Kasumi-1 (cell line): ENCODE measurements at regions not wholly inside any gene's neighbourhood (a gene's known extent, or its start where the extent isn't known, plus 50 kb on each side); places are given as distances from the start of the nearest gene placed in this dataset.

Experiments
- DNase-seq, 2 experiments: peaks; one replicate each; lab custom pipeline; 2025; lab: John Stamatoyannopoulos, UW

- no peak for DNase-seq
Observed at GRCh38 chr4:42330002-42330592, 67.2 kb upstream of the SHISA3 start.

- DNase-seq: no peak
Observed at GRCh38 chr4:42331040-42331439, 66.2 kb upstream of the SHISA3 start.

GRCh38 chr4:42331914-42332368, 65.3 kb upstream of the SHISA3 start:
- DNase-seq: no peak

- DNase-seq: no peak
Observed at GRCh38 chr4:42339935-42340406, 57.3 kb upstream of the SHISA3 start.

- no peak for DNase-seq
Observed at GRCh38 chr4:42341518-42342026, 55.7 kb upstream of the SHISA3 start.

- no peak for DNase-seq
Observed at GRCh38 chr4:42342459-42342858, 54.8 kb upstream of the SHISA3 start.

- DNase-seq: no peak
Observed at GRCh38 chr4:42344309-42344708, 53.0 kb upstream of the SHISA3 start.

GRCh38 chr4:42344749-42345148, 52.5 kb upstream of the SHISA3 start:
- DNase-seq: no peak

GRCh38 chr4:42345962-42346544, 51.2 kb upstream of the SHISA3 start:
- no peak for DNase-seq

GRCh38 chr4:42347076-42347475, 50.2 kb upstream of the SHISA3 start:
- DNase-seq: no peak
